GM08714 (cell line): ENCODE measurements at regions not wholly inside any gene's neighbourhood (a gene's known extent, or its start where the extent isn't known, plus 50 kb on each side); places are given as distances from the start of the nearest gene placed in this dataset.

Source experiments
- H3K4me3 ChIP-seq: fragments of 200-500 bp; sonication (Bioruptor generic); 2 replicates; pipeline ENCODE4 v1.5.1; 2014; ENCODE audit warnings: mild to moderate bottlenecking, low read length, inconsistent platforms
- ZNF274 ChIP-seq: IDR thresholded peaks from 2 replicates; pipeline ENCODE4 v1.6.1; 2012; ENCODE audit warnings: mild to moderate bottlenecking, low read depth, low read length

GRCh38 chr11:134685793-134686380 lies 273.8 kb upstream of the B3GAT1 start:
- no peak for TF ChIP-seq ZNF274

GRCh38 chr11:134684576-134684975 lies 272.5 kb upstream of the B3GAT1 start:
- no peak overlapping the region for H3K4me3 ChIP-seq
- no peak for TF ChIP-seq ZNF274

More at GRCh38 chr11:134685793-134686380, 273.8 kb upstream of the B3GAT1 start:
- no peak overlapping the region for H3K4me3 ChIP-seq

GRCh38 chr11:134683860-134684259 lies 271.8 kb upstream of the B3GAT1 start:
- TF ChIP-seq ZNF274 = no peak
- no peak overlapping the region for H3K4me3 ChIP-seq

GRCh38 chr11:134682577-134682976 lies 270.5 kb upstream of the B3GAT1 start:
- no peak overlapping the region for H3K4me3 ChIP-seq
- no peak for TF ChIP-seq ZNF274

- no peak overlapping the region for H3K4me3 ChIP-seq
- no peak for TF ChIP-seq ZNF274
Measured at GRCh38 chr11:134679592-134679991, 267.6 kb upstream of the B3GAT1 start.

GRCh38 chr11:134678744-134679143 lies 266.7 kb upstream of the B3GAT1 start:
- no peak for TF ChIP-seq ZNF274
- no peak overlapping the region for H3K4me3 ChIP-seq

- TF ChIP-seq ZNF274 = no peak
- H3K4me3 ChIP-seq = no peak overlapping the region
Measured at GRCh38 chr11:134677891-134678551, 266.0 kb upstream of the B3GAT1 start.

- H3K4me3 ChIP-seq = no peak overlapping the region
- no peak for TF ChIP-seq ZNF274
Measured at GRCh38 chr11:134677397-134677822, 265.4 kb upstream of the B3GAT1 start.

- TF ChIP-seq ZNF274 = no peak
- no peak overlapping the region for H3K4me3 ChIP-seq
Measured at GRCh38 chr11:134676516-134677287, 264.7 kb upstream of the B3GAT1 start.

GRCh38 chr11:134675983-134676382 lies 263.9 kb upstream of the B3GAT1 start:
- no peak overlapping the region for H3K4me3 ChIP-seq
- TF ChIP-seq ZNF274 = no peak

- no peak overlapping the region for H3K4me3 ChIP-seq
- no peak for TF ChIP-seq ZNF274
Measured at GRCh38 chr11:134674974-134675373, 262.9 kb upstream of the B3GAT1 start.

- TF ChIP-seq ZNF274 = no peak
Measured at GRCh38 chr11:134670961-134671370, 258.9 kb upstream of the B3GAT1 start.

GRCh38 chr11:134670247-134670782 lies 258.3 kb upstream of the B3GAT1 start:
- TF ChIP-seq ZNF274 = no peak
- H3K4me3 ChIP-seq = no peak overlapping the region

More at GRCh38 chr11:134670961-134671370, 258.9 kb upstream of the B3GAT1 start:
- no peak overlapping the region for H3K4me3 ChIP-seq

- no peak overlapping the region for H3K4me3 ChIP-seq
- no peak for TF ChIP-seq ZNF274
Measured at GRCh38 chr11:134669796-134670195, 257.8 kb upstream of the B3GAT1 start.
